Activated naive CD8-positive, alpha-beta T cell treated with anti-CD3 and anti-CD28 coated beads, Interleukin-2, amount 50 U/mL, for 24 hours (primary cell): ENCODE measurements at regions not wholly inside any gene's neighbourhood (a gene's known extent, or its start where the extent isn't known, plus 50 kb on each side); places are given as distances from the start of the nearest gene placed in this dataset.

Source experiments
- ATAC-seq: fragments of 150-1000 bp; cut with Tn5 transposase; one replicate; pipeline ENCODE4 v1.10.0; 2021
- DNase-seq: peaks from one replicate; pipeline ENCODE4 v3.0.0; 2021
- H3K27ac Mint-ChIP-seq: one replicate; pipeline ENCODE4 v1.8.0; 2021; ENCODE audit warnings: mild to moderate bottlenecking, mixed read lengths
- H3K27me3 Mint-ChIP-seq: one replicate; pipeline ENCODE4 v1.8.0; 2021; ENCODE audit warnings: mixed read lengths
- H3K36me3 Mint-ChIP-seq: one replicate; pipeline ENCODE4 v1.8.0; 2021; ENCODE audit warnings: low read depth, mixed read lengths
- H3K4me1 Mint-ChIP-seq: one replicate; pipeline ENCODE4 v1.8.0; 2021; ENCODE audit warnings: mixed read lengths
- H3K4me3 Mint-ChIP-seq: one replicate; pipeline ENCODE4 v1.8.0; 2021; ENCODE audit warnings: mild to moderate bottlenecking, moderate library complexity, mixed read lengths
- H3K9me3 Mint-ChIP-seq: one replicate; pipeline ENCODE4 v1.8.0; 2021; ENCODE audit warnings: mixed read lengths

GRCh38 chr2:120881981-120882788 lies 146.5 kb downstream of the GLI2 start:
- ATAC-seq (no peak), DNase-seq (no peak)
- Mint-ChIP-seq H3K4me1 (no peaks in the 10 kb centered on the region), H3K36me3 (no peaks in the 10 kb centered on the region), H3K27me3 (peaks cover 4% of the 10 kb centered on the region), H3K9me3 (no peaks in the 10 kb centered on the region), H3K27ac (no peak overlapping the region), H3K4me3 (no peak overlapping the region)

DNA sequence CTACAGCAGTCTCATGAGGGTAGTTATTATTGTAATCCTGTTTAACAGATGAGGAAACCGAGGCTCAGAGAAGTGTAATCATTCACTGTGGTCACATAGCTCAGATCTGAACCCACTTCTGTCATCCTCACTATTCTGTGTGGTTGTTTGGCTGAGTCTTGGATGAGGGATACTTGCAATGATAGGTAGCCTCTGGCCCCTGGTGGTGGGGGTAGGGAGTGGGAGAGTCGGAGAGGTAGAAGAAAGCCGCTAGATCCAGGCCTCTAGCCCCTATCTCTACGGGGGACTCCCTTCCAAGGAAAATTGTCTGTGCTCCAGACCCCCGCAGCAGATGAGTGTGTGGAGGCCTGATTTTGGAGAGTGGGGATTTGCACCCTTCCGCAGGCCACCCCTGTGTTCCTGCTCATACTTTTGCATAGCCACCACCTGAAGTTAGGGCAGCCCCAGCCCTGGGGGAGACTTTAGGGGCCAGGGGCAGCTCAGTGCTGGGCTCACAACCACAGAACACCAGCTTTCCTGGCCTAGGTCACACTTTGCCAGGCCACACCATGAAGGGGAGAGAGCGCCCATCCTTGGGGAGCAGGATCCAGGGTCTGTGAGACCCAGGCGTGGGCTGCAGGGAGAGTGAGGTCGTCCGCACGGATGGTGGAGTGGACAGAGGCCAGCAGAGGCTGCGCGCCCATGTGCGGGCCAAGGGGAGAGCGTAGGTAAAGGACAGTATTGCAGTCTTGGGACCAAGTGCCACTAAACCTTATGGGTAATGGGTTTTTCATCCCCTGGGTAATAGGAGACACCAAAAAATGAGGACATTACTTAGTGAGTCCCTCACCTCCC lies 148.2 kb downstream of the GLI2 start:
- no peaks in the 10 kb centered on the region for H3K9me3 Mint-ChIP-seq
- H3K36me3 Mint-ChIP-seq = no peaks in the 10 kb centered on the region
- peaks cover 4% of the 10 kb centered on the region for H3K27me3 Mint-ChIP-seq
- DNase-seq (no peak), ATAC-seq (no peak)
- H3K4me1 Mint-ChIP-seq = no peaks in the 10 kb centered on the region
- no peak overlapping the region for H3K27ac Mint-ChIP-seq
- no peak overlapping the region for H3K4me3 Mint-ChIP-seq

DNA sequence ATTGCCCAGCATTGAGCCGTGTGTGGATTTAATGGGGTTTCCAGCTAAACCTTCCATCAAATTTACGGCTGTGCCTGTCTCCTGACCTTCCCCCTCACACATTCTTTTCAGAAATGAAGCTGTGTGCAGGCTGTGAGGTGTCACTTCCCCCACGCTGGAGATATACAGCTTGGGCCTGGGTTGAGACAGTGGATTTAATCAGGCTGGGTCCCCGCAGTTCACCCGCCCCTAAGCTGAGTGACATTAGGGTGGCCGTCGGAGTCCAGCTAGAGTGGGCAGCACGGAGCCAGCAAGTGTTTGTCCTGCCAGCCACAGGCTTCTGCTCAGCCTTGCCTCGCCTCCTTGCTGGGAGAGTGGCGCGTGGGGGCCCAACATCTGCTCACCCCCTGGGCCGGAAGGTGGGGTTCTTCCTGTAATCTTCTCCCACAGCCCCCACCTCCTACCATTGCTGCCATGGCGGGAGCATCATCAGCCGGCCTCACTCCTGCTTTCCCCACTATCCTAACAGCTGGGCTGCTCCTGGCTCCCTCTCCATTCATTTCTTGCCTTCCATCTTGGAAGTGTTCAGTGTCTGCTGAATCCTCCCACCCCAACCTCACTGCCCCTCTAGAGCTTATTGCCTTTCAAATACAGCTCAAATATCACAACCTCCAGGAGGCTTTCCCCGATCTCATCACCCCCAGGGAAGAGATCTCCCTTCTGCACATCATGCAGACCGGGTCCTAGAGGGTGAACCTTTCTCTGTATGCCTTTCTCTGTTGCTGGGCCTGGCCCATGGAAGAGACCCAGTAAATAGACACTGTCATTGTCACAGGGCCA lies 149.0 kb downstream of the GLI2 start:
- Mint-ChIP-seq H3K4me3 (no peak overlapping the region), H3K27me3 (peaks cover 4% of the 10 kb centered on the region), H3K27ac (no peak overlapping the region), H3K36me3 (no peaks in the 10 kb centered on the region), H3K9me3 (no peaks in the 10 kb centered on the region), H3K4me1 (no peaks in the 10 kb centered on the region)
- ATAC-seq (no peak), DNase-seq (no peak)

DNA sequence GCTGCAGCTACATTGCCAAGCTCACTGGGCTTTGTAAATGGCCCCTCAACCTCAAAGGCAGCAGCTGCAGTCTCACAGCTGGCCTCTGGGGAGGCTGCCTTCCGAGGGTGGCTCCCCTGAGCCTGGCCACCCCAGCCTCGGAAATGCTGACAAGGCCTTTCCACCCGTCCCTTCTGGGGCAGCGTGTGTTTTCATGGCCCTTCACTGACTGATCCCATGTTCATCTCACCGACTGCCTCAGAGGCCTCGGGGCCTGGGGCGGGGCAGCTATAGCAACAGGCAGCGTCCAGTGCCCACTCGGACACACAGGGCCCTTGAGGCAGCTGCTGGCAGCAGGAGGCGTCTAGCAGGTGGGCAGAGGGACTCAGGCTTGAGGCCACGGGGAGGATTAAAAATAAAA lies 149.7 kb downstream of the GLI2 start:
- H3K27ac Mint-ChIP-seq = no peak overlapping the region
- H3K4me1 Mint-ChIP-seq = no peaks in the 10 kb centered on the region
- DNase-seq = no peak
- H3K36me3 Mint-ChIP-seq = no peaks in the 10 kb centered on the region
- no peaks in the 10 kb centered on the region for H3K9me3 Mint-ChIP-seq
- H3K27me3 Mint-ChIP-seq = peaks cover 3% of the 10 kb centered on the region
- ATAC-seq = no peak
- no peak overlapping the region for H3K4me3 Mint-ChIP-seq

GRCh38 chr2:120885749-120886148 lies 150.1 kb downstream of the GLI2 start:
- ATAC-seq (no peak), DNase-seq (no peak)
- Mint-ChIP-seq H3K27me3 (no peaks in the 10 kb centered on the region), H3K27ac (no peak overlapping the region), H3K4me1 (no peaks in the 10 kb centered on the region), H3K9me3 (no peaks in the 10 kb centered on the region), H3K36me3 (no peaks in the 10 kb centered on the region), H3K4me3 (no peak overlapping the region)

- H3K4me1 Mint-ChIP-seq = no peaks in the 10 kb centered on the region
- DNase-seq = no peak
- H3K4me3 Mint-ChIP-seq = no peak overlapping the region
- no peaks in the 10 kb centered on the region for H3K36me3 Mint-ChIP-seq
- no peak overlapping the region for H3K27ac Mint-ChIP-seq
- H3K9me3 Mint-ChIP-seq = no peaks in the 10 kb centered on the region
- no peak for ATAC-seq
- H3K27me3 Mint-ChIP-seq = no peaks in the 10 kb centered on the region
Observed at GRCh38 chr2:120886534-120887319, 151.1 kb downstream of the GLI2 start.

DNA sequence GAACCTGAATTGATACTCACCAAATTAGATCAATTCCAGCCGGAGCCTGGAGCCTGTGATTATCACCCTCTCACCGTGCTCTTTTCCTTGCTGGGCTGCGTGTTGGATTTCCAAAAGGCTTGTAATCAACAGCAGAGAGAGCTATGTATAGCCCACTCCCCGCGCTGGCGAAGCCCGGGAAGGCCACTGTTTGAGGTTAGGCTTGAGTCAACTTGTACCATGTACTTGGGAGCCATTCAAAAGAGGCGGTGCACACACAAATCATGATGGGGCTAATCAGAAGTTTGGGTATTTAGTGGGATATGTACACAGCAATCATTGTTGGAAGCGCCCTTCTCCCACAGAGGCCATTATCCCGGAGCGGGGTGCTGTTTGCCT lies 151.6 kb downstream of the GLI2 start:
- no peaks in the 10 kb centered on the region for H3K27me3 Mint-ChIP-seq
- ATAC-seq = no peak
- H3K36me3 Mint-ChIP-seq = no peaks in the 10 kb centered on the region
- no peak overlapping the region for H3K4me3 Mint-ChIP-seq
- no peaks in the 10 kb centered on the region for H3K9me3 Mint-ChIP-seq
- H3K27ac Mint-ChIP-seq = no peak overlapping the region
- DNase-seq = no peak
- H3K4me1 Mint-ChIP-seq = no peaks in the 10 kb centered on the region

DNA sequence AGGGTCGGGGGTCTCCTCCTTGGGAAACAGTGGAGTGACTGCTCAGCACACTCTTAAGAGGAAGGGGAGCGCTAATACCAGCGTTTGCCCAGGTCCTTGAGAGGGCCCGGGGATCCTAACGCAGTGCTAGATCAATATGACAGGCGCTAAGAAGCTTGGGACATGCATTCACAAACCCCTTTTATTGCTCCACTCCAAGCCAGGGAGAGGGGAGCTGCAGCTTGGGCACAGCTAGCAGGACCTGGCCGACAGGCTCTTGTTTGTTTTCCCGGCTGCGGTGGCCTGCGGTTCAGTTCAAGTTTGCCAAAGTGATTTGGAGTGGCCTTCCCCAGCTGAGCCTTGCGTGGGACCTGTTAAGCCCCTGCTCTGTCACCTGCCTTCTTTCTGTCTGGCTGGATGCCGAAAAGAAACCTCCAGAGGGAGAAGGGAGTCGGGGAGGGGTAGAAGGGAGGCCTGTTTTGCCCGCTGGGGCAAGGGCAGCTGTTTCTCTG lies 152.1 kb downstream of the GLI2 start:
- Mint-ChIP-seq H3K4me3 (no peak overlapping the region), H3K9me3 (no peaks in the 10 kb centered on the region), H3K4me1 (no peaks in the 10 kb centered on the region), H3K36me3 (no peaks in the 10 kb centered on the region), H3K27ac (no peak overlapping the region), H3K27me3 (no peaks in the 10 kb centered on the region)
- DNase-seq (no peak), ATAC-seq (no peak)

GRCh38 chr2:120888851-120889250 lies 153.2 kb downstream of the GLI2 start:
- no peak overlapping the region for H3K27ac Mint-ChIP-seq
- no peaks in the 10 kb centered on the region for H3K36me3 Mint-ChIP-seq
- no peaks in the 10 kb centered on the region for H3K27me3 Mint-ChIP-seq
- ATAC-seq = no peak
- no peaks in the 10 kb centered on the region for H3K9me3 Mint-ChIP-seq
- no peak for DNase-seq
- no peak overlapping the region for H3K4me3 Mint-ChIP-seq
- no peaks in the 10 kb centered on the region for H3K4me1 Mint-ChIP-seq

DNA sequence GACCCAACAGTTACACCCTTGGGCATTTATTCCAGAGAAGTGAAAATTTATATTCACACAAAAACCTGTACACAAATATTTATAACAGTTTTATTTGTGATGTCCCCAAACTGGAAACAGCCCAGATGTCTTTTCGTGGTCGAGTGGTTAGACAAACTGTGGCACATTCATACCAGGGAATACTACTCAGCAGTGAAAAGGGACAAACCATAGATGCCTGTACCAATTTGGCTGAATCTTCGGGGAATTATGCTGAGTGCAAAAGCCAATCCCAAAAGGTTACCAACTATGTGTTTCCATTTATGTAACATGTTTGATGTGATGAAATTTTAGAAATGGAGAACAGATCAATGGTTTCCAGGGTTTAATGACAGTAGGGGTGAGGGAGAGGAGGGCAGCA lies 154.3 kb downstream of the GLI2 start:
- Mint-ChIP-seq H3K4me1 (no peaks in the 10 kb centered on the region), H3K4me3 (no peak overlapping the region), H3K27me3 (no peaks in the 10 kb centered on the region), H3K9me3 (no peaks in the 10 kb centered on the region), H3K27ac (no peak overlapping the region), H3K36me3 (no peaks in the 10 kb centered on the region)
- DNase-seq = no peak
- ATAC-seq = no peak

DNA sequence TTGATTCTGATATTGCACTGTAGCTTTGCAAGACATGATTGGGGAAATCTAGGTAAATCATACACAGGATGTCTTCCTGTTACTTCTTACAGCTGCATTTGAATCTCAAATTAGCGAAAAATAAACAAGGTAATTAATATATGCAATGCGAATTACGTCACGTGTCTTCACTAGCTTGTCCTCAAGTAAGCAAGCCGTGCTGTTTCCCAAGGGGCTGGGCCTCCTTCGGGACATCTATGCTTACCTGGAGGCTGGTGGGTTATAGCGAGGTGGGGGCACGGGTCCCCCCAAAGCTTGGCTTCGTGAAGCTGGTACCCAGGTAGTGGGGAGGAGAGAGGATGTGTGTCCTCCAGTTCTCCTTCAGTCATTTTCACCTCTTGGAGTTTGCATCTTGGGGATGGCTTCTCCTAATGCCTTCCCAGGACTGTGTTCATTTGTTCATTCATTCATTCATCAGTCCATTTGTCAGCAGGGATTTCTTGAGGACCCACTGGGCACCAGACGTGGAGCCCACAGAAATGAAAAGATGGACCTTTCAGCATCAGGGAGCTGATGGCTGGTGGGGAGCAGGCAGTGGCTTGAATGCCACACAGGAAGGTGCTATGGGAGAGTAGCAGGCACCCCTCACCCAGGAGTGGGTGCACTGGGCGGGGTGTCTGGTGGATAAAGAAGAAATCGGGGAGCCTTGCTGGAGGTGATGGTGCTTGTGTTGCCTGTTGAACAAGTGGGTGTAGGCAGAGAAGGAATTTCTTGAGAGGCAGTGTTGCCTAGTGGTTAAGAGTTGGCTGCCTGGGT lies 155.1 kb downstream of the GLI2 start:
- no peak for ATAC-seq
- H3K27me3 Mint-ChIP-seq = no peaks in the 10 kb centered on the region
- no peak for DNase-seq
- H3K9me3 Mint-ChIP-seq = no peaks in the 10 kb centered on the region
- no peak overlapping the region for H3K4me3 Mint-ChIP-seq
- no peaks in the 10 kb centered on the region for H3K36me3 Mint-ChIP-seq
- H3K27ac Mint-ChIP-seq = no peak overlapping the region
- no peaks in the 10 kb centered on the region for H3K4me1 Mint-ChIP-seq

DNA sequence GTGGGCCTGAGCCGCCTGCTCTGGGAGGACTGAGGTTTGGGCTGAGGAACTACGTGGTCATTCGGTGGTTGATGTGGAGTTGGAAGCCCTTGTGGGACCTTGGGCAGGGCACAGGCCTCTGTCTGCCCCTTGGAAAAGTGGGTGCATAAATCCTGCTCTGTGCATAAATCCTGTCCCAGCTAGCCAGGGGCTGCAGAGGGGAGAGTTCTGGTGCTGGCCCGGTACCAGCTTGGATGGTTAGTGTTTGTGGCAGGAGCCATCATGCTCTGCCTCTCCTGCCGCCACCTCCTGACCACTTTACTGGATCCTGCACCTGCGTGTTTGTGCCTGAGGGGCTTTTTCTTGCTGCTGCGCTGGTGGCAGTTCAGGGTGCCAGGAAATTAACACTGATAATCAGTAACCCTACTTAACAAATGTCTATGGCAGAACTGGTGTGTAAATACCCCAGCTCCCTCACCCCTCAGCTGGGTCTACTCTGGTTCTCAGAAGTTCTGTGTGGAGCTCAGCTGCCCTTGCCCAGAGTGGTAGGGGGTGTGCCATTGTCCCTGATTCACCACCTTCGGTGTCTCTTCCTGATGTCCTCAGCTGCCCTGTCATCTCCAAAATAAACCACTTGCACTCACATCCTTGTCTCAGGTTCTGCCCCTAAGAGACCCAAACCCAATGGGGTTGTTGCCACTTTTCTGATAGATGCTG lies 156.8 kb downstream of the GLI2 start:
- H3K9me3 Mint-ChIP-seq = no peaks in the 10 kb centered on the region
- no peak overlapping the region for H3K27ac Mint-ChIP-seq
- no peak overlapping the region for H3K4me3 Mint-ChIP-seq
- H3K27me3 Mint-ChIP-seq = no peaks in the 10 kb centered on the region
- ATAC-seq (no peak), DNase-seq (no peak)
- no peaks in the 10 kb centered on the region for H3K36me3 Mint-ChIP-seq
- H3K4me1 Mint-ChIP-seq = no peaks in the 10 kb centered on the region
